GM21576 (cell line): ENCODE measurements at regions not wholly inside any gene's neighbourhood (a gene's known extent, or its start where the extent isn't known, plus 50 kb on each side); places are given as distances from the start of the nearest gene placed in this dataset.
A peak's percentile ranks its signal among the peaks of the same experiment; 100 is the strongest.

Source experiments
- ATAC-seq: cut with Tn5 transposase; IDR thresholded peaks from one replicate; pipeline ENCODE4 v1.9.1; 2021; ENCODE audit warnings: mild to moderate bottlenecking, moderate library complexity; ENCODE audit not compliant: unreplicated experiment

DNA sequence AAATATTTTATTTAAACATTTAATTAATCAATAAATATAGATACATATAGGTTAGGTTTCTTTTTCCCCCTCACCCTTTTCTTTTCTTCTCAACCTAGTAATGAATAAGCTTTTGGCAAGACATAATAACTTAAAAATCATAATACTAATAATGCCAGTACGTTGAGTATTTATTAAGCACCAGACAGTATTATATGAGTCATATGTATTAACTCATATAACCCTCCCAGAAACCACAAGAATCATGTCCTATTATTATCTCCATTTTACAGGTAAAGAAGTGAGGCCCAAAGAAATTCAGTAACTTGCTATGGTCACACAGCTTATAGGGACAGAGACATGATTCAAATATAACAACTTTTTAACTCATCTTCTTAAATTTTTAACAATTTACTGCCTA lies 834.5 kb upstream of the ADGRL2 start:
- ATAC-seq, result no peak

DNA sequence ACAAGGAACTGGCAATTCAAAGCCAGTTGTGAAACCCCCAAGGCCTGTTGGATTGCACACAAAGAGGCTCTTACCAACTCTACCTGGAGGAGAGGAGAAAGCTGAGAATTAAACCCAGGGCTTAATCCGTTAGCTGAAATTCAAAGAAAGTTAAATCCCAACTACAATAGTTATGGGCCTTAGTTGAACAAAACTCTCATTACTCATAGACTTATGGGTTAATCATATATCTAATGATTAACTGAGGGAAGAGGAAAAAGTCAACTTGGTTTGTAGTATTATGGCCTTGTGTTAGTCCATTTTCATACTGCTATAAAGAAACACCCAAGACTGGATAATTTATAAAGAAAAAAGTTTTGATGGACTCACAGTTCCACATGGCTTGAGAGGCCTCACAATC lies 838.2 kb upstream of the ADGRL2 start:
- ATAC-seq, result no peak

DNA sequence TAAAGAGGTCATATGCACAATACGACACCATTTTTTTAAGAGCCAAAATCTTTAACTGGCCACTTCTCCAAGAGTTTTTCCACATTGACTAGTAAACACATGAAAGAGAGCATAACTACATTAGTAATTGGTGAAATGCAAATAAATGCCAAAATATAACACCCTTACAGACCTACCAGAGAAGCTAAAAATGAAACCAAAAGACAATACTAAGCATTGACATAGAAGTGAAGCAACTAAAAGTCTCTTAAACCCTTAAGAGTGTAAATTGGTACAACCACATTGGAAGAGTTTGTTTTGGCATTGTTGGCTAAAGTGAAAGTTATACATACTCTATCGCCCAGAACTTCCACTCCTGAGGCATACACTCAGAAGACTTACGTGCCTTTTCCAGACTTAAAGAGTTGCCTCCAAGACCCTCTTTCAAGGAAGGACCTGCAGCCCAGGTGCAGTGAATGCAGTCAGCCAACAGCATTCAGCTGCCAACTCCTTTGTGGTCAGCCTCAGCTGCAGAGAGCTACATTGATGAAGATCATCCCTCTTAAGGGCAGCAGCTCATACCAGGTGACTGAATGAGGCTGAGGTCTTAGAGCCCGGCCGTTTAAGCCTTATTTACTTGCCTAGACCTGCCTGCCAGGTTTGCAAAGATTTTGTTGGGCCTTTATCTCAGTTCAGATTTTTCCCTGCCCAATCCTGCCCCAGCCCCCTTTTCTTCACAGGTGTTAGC lies 839.1 kb upstream of the ADGRL2 start:
- no peak for ATAC-seq

DNA sequence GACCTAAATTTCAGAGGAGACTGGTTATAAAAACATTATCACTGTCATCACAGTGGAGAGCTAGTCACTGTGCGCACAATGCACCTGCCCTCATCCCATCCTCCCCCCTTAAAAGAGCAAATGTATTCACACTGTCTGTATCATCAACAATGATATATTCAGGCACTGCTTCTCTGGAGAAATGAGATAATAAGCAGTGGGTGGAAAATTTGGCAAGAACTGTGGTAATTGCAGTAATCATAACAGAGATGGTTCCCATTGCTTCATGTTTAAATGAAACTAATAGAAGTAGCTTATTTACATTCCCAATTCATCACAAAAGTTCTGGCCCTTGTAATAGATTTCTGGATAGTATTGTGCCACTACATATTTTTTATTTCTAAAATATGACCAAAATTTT lies 867.4 kb upstream of the ADGRL2 start:
- ATAC-seq, result no peak

DNA sequence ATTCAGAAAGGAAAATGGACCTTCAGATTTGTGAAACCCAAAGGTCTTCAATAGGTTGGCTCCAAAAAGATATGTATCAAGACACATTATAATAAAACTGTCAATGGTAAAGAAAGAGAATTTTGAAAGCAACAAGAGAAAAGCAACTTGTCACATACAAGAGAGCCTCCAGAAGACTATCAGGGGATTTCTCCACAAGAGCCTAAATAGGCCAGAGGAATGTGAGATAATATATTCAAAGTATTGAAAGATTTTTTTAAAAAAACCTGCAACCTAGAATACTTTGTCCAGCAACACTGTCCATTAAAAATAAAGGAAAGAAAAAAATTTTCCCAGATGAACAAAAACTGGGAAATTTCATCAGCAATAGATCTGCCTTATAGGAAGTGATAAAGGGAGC lies 869.6 kb upstream of the ADGRL2 start:
- no peak for ATAC-seq

DNA sequence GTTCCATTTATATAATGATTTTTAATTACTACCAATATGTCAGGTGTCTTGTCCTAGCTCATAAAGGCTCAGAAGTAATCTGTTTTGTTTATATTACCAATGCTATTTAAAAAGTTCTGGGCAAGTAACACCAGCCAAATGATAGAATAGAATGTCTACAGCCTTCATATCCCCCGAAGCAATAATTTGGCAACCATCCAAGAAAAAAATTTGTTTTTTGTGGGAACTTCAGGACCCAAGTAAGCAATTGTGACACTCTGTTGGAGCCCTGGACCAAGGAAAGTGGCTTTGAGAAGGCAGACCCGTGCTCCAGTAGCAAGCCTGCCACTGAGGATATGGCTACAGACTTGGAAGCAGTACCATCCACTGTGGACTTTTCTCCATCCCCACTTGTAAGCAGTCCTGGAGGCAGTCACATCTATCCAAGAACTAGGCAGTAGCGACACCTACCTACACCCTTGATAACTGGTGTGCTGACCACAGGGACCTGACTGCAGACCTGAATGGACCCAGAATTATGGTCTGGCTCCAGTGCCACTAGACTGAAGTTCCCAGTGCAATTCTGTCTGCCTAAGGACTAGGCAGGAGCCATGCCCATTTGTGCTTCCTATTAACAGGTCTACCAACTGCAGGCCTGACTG lies 870.7 kb upstream of the ADGRL2 start:
- no peak for ATAC-seq

DNA sequence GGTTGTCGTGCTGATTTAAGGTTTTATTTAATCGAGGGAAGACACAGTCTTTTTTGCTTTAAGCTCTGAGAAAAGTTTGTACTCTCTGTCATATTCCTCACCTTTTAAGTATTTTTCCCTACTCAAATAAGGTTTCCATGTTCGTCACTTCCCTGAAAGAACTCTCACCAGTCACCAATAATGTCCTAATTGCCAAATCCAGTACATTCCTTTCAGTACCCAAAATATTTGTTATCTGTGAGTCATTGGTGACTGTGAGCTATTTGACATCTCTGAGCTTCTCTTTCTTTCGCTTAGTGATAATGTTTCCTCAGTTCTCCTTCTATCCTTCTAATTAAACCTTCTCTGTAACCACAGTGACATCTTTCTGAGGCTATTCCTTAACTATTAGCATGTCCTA lies 874.2 kb upstream of the ADGRL2 start:
- ATAC-seq, result no peak

DNA sequence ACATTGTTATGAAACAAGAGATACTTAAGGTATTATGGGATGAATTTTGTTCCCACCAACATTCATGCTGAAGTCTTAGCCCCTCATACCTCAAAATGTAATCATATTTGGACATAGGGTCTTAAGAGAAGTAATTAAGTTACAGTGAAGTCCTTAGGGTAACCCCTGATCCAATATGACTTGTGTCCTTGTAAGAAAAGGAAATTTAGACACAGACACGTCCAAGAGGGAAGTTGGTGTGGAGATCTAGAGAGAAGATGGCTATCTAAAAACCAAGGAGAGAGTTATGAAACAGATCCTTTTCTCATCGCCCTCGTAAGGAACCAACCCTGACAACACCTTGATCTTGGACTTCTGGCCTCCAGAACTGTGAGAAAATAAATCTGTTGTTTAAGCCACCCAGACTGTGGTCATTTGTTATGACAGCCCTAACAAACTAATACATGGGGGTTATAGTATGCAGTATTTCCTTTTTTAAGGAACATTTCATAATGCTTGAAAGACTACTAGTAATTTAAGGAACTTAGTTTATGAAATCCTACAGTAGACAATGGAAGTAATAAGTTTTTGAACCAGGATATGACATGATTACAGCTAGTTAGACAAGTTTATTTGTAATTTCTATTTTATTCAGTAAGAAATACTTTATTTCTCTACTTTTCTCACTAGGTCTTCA lies 875.5 kb upstream of the ADGRL2 start:
- no peak for ATAC-seq

DNA sequence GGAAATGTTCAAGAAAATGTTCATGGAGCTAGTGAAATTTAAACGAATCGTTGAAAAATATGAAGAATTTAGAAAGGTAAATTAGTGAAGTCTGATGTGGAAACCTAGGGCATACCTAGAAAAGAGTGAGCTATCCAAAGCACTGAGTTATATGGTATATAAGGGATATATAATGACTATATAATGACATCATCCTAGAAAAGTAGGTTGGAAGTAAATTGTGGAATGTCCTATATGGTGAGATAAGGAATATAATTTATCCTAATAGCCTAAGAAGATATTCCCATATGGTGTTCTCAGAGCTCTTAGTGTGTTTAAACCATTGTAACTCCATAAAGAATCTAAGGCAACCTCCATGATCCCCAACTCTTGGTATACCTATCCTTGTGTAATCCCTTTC lies 876.4 kb upstream of the ADGRL2 start:
- no peak for ATAC-seq

DNA sequence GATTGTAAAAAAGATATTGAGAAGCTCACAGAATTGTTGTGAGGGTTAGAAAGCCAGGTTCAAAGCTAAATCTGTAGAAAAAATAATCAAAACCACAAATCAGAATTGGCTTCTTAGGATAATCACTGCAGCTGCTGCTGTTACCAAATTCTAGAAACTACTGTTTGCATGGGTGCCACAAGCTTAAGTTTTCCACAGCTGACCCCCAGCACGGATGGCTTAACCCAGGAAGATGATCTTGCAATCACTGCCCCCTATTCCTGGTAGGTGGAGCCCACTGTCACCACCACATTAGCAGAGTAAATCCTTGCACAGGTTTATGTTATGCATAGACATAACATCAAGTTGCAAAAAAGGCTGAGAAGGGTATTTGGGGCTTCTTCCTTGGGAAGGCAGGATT lies 877.8 kb upstream of the ADGRL2 start:
- no peak for ATAC-seq

DNA sequence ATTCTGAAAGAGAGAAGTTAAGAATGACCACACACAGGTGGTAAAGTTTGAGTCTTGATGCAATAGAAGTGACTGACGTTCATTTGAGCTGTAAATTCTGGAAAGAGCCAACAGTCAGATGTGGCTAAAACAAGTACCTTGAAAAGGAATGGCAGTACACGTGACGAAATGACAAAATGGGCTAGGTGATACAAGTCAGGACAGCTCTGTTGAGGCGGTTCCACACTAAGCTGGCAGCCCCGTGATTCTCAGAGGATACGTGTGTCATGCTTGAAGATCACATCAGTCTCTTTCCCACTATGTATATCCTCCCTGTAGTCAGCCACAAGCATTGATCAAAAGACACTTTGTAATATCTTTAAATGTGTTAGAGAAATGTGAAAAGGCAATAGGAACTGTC lies 881.3 kb upstream of the ADGRL2 start:
- ATAC-seq, result no peak

DNA sequence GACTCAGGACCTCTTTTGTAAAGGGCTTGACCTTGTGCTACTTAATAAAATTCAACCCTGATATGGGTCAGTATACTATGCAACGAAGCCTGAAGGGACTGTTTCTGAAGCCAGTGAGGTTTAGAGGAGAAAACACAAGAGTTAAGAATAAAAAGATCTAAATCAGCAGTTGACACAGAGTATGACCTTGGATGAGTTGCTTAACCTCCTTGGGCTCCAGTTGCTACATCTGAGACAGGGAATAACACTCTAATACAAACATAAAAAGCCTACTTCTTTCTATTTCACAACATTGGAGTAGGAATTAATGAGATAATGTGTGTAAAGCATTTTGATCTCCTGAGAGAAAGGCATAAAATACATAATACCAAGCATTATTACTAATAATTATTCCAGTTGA lies 882.4 kb upstream of the ADGRL2 start:
- no peak for ATAC-seq

DNA sequence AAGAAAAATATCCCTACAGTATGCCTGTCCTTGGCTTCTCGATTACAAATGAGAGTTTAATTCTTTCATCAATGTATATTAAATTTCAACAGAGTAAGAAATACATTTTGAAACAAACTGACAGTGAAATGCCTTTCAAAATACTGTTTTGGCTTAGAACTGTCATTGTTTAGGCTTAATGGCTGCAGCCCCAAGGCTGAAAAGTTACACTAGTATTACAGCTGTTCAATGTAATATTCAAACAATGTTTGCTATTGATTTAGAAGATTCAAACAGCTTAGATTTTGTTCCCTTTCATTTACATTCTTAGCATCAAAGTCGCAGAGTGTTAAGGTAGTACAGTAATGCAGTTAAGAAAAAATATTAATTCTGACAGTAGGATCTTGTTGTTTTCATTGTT lies 882.9 kb upstream of the ADGRL2 start:
- ATAC-seq, result no peak

DNA sequence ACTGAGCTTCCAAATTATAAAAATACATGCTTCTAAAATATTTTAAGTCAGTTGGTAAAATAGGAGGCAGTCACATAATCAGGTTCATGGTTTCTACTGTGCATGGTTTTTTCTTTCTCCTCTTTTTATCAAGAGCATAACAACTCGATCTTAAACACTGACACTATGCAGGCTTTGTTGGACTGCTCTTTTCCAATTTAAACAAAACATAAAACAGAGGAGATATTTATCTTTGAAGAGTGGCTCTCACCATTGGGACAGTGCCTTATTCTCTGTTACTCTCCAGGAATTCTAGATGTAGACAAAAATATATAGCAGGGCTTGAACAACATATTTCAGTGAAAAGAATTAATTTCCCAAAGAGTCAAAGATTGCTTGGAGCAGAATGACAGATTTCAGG lies 883.5 kb upstream of the ADGRL2 start:
- ATAC-seq, result no peak

DNA sequence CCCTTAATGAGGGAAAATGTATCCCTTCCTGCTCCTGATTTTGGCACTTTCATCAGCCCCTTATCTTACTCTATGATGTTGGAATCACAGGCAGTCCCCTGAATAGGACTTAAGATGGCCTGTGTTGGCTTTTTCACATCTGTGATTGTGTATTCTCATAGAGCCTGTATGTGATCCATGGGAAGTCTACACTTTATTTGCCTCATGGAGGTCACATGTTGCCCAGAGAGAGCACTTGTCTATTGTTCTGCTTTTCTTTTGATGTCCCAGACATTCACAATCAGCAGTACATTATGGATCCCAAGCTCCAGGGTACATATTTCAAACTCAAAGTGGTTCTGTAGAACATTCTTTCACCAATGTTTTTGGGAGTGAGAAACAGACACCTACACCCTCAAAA lies 885.2 kb upstream of the ADGRL2 start:
- ATAC-seq, result no peak

DNA sequence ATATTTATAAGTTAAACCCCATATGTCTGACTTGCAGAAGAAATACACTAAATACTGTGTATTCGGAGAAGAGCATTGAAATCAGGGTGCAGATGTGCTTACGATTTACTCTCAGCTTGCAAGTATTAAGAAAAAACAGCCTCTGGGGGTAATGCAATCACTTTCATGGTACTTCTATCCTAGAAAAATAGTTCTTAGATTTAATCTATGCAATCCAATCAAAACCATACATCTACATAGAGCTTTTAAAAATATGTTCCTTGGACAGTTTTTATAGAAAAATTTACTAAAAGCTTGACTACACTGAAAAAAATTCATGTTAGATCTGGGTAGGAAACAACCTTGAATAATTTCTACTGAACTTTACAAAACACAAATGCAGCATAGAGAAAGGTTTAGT lies 890.3 kb upstream of the ADGRL2 start:
- ATAC-seq, result no peak

DNA sequence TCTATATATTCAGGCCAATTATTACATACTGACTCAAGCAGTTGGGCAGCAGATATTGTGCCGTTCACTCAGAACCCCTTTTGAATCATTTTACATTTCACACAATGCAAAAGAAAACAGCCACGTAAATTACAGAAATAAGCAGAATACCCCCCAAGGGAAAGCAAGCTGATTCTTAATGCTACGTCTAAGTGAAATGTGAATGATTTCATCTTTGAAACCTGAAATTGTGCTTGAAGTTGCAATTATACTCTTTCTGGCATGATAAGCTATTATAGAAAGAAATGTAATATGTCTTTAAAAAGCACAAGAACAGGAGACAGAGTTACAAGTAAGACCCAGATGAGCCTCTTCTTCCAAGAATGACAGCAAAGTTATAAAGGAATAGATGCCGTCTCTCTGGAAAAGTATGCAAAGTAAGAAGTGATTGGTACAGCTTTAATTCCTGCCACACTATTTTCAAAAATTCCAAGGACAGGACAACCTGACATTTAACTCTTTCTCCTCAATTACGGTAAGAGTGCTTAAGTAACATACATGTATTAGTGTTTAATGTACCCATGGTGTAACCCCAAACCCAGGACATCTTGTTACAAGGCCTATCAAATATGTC lies 891.5 kb upstream of the ADGRL2 start:
- no peak for ATAC-seq

DNA sequence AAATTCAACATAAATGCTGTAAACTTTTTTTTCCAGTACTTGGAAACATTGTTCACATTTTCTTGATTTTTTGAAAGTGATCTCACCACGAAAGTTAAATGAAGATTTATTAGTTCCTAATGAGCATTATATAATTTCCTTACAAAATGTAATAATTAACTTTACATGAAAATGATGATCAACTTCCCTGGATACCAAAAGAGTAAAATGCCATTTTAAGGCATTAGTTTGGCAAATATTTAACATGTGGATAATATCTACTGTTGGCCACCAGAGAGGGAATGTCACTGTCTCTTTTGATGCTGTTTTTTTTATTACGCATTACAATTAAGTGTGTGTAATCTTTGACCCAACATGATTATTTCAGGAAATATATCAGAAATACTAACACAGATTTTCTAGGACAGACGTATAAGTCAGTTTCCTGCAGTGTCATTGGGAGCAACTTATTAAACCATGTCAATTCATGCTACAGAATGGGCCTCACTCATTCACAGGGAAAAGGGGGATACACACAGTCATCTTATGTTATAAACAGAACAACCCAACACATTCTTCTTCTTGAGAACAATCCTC lies 903.9 kb upstream of the ADGRL2 start:
- no peak for ATAC-seq

DNA sequence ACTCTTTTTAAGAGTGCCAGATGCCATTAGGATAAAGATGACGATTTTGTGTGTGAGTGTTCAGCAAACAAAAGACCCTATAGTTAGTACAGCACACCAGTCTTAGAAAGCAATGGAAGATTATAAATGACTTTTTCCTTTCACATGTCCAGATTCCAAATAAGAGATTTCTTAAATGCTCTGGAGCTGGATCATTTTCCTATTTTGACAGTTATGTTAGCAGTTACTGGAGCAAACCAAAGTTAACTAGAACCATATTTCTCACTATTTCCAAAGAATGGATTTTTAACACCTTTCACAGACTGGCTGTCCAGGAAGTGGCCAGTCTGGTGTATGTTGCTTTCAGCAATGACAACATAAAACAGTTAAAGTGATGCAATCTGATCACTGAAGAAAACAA lies 905.8 kb upstream of the ADGRL2 start:
- ATAC-seq, result no peak

DNA sequence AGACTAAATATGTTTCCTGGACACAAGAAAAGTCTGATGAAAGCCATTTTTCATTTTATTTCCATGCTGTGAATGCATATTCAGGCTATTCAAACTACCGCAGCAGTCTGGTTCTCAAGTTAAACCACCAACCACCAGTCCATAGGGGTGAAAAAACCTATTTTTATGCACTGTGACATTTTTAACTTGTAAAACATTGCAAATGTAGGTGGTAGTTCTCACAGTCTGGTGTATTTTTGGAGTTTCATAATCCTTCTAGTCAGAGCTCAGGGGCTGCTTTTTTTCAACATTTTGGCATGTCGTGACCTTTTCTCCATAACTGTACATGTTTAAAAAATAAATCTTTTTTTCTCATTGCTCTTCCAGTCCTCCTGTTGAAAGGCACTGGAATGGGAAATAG lies 907.6 kb upstream of the ADGRL2 start:
- peak; percentile 54 for ATAC-seq

DNA sequence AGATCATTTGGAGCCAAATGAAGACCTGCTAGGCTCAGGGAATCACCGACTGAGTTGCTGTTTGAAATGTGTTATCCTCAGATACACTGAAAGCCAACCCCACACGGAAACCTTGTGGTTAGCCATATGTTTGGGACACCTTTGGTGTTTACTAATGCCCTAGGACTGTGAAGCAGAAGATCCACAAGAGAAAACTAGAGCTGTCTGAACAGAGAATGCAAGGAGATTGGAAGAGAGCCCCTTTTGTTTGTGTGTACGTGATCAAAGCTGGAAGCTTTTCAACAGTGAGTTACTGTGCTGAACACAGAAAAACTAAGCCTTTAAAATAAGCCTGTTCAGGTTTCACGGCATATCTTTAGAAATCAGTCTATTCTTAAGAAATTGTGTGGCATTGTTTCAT lies 908.2 kb upstream of the ADGRL2 start:
- no peak for ATAC-seq

DNA sequence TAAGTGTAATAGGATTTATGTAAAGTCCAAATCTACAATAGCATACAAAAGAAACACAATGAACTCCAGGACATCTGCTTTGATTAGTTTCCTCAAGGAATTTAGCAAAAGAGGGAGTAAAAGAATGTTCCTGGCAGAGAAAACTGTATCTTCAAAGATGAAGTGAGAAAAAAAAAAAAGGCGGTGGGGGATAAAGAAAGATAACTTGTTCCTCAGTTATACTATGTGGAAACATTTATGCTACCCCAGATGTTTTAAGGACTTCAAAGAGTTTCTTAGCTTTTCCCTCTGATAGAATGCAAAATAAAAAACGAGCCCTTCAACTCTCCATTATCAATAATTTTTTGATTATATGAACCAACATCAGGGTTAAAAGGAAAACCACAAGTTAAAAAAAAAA lies 908.9 kb upstream of the ADGRL2 start:
- no peak for ATAC-seq
